HPDE6-E6E7 (cell line): ENCODE measurements at regions not wholly inside any gene's neighbourhood (a gene's known extent, or its start where the extent isn't known, plus 50 kb on each side); places are given as distances from the start of the nearest gene placed in this dataset.

Source experiments
- DNase-seq: peaks from one replicate; pipeline ENCODE4 v3.0.0; 2011; ENCODE audit warnings: missing footprints; ENCODE audit errors: extremely low spot score

DNA sequence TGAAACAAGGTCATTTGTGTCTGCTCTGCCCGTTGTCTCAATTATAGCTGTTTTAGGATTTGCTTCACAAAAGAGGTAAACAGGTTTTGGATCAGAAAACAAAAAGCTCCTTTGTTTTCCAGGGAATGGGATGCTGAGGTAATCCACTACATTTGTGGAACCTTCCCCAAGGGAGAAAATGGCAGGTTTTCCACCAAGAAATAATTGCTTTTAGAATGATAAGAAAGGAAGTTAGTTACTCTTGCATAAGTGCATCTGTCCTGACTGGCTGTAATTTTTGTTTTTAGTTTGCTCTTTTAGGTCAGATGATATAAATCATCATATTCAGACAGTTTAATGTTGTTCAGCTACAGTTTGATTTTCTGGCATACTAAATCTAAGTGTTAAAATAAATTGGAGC, 198.5 kb upstream of the COL8A1 start:
- no peak for DNase-seq

DNA sequence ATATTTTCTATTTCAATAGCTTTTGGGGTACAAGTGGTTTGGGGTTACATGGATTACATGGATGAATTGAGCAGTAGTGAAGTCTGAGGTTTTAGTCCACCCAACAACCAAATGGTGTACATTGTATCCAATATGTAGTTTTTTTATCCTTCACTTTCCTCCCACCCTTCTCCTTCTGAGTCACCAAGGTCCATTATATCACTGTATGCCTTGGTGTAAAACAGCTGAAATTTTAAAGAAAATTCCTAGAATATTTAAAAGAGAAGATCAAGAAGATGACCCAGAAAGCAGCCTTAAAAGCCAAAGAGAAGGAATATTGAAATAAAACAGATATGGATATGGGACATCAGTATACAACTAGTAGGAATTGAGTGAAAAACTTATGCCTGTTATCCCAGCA, 204.2 kb upstream of the COL8A1 start:
- DNase-seq = no peak

DNA sequence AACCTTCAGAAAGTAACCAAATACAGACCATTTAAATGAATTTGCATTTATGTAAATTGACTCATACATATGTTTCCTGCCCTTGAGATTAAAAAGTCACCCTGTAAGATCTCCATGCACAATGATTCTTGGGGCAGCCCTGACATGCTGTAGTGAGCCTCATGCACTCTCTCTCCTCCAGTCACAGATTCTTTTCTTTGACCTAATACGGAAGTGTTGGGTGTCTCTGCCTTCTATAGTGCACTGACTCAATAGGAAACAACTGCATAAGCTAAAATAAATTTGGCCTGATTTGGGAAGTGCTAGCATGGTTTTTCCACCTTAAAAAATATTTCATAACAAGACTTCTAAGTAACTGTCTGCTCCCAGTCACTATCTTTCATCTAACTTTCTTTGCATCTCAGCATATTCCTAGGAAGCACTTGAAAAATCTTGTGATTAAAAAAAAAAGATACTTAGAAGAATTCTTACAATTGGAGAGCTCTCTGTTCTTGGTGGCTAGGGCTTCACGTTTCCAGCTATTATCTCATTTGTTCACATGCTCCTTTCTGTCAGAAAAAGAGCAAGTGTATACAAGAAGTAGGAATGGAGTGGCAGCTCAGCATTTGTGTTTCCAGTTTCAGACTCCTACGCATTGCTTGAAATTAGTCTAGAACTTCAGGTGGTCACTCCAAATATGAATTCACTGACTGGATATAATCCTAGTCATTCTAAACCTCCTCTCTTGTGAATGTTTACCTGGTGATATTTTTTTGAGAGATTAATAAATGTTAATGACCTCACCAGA, 207.9 kb upstream of the COL8A1 start:
- no peak for DNase-seq

DNA sequence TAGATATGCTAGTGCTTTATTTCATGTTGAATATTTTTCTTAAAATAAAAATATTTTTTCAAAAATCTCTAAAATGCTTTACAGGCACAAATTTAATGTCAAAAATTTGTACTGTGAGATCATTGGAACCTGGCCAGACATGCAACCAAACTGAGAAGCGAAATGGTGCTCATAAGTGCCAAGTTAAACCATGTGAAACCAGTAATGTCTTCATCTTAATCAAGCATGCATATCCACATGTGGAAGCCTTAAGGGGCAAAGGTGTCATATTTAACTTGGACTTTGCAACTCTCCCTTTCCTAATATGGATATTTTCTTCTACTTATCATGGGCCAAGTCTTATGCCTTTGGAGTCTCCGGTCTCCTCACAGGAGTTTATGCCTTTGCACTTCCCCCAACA, 208.9 kb upstream of the COL8A1 start:
- DNase-seq = no peak

DNA sequence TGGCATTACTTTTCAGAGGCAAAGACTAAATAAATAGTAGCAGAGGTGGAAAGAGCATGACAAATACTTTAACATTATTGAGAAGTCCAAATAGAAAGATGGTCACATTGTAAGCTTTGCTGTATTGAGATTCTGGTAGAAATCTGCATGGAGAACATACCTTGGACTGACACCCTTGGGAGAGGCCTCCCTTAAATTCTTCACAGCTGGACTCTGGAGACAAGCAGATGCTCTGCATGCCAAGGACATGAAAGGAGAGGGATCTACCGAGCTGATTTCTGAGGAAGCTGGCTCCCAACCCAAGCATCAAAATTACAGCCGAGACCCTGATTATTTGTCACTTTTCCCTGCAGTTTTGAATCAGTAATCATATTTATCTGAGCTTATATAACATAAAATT, 212.5 kb upstream of the COL8A1 start:
- DNase-seq = no peak

DNA sequence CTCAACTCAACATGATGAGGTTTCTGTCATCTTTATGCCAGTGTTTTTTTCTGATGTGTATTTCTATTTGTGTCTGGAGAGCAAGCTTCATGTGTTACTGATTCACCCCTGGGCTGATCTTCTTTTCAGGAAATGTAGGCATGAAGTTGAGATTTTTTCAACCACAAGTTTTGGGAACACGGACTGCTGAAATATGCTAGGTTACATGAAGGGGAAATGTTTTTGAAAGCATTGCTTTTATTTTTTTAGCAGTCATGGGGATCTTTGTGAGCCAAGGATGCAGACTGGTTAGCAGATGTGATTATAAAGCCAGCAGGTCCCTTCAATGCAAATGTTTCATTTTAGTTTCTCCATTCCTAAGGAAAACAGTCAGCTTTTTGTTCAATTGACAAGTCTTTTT, 219.3 kb upstream of the COL8A1 start:
- no peak for DNase-seq

DNA sequence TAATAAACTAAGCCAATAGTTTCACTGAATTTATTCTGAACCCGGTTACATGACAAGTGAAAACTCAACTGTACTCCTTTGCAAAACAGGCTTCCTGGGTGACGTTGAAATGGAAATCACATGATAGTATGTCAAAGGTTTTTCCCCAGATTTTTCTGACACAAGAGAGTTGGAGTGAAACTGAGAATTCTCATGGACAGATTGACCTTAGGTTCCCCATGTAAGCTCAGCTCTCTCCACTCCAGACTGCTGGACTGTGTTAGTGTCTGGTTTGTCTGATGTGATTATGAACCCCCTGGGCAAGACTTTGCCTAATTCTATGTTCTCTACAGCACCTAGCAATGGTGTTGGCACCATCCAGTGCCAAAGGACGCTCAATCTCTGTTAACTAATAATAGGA, 219.7 kb upstream of the COL8A1 start:
- DNase-seq = no peak

DNA sequence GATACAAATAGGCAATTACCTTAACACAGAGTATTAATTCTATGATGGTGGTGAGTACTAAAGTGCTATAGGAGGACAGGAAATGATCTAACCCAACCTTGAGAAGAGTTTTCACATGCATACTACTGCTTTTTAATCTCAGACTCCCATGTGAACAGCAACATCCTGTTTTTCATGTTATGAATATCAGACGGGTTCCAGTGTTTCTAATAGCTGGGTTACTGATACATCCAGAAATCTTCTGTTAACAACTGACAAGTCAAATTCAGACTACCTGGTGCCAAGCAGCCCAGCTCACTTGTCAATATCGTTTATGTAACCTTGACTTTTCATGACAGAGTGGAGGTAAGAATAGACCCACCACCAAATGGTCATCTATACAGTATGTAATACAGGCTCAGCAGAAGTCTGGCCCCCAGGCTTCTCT, 220.2 kb upstream of the COL8A1 start:
- DNase-seq = no peak

DNA sequence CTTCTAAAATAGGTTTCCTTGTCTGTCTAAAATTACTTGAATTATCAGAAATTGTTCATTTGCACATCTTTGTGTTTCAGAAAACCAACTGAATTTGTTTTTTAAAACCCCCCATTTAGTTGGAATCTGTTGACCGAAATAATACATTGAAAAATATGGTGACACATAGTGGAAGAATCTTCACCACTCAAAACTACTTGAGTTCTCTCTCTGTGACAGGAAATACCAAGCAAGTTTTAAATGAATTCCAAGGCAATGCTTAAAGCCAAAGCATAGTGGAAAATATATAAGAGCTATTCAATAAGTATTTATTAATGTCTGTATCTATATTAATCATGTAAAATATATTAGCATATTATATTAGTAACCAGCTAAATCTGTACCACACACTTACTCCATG, 224.9 kb upstream of the COL8A1 start:
- DNase-seq = no peak

DNA sequence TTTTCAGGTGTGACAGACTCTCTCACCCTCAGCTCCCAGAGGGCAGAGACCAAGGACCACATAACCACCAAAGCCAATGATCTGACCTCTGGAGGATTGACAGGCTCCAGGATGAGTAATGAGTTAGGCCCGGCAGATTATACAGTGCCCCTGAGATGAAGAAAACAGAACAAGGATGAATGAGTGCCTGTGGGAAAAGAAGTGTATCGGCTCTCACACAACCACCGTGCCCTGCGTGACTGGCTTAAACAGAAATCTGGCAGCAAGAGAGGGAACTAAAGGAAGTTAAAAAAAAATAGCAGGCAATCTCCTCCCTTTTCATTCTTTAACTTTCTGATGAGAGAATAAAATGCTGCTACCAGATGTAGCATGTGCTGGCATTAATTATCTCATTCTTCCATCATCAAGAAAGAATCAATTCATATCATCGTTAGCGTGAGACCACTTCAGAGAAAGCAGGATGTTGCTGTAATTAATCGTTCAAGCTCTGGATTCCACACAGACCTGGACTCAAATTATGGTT, 227.5 kb upstream of the COL8A1 start:
- DNase-seq = no peak

DNA sequence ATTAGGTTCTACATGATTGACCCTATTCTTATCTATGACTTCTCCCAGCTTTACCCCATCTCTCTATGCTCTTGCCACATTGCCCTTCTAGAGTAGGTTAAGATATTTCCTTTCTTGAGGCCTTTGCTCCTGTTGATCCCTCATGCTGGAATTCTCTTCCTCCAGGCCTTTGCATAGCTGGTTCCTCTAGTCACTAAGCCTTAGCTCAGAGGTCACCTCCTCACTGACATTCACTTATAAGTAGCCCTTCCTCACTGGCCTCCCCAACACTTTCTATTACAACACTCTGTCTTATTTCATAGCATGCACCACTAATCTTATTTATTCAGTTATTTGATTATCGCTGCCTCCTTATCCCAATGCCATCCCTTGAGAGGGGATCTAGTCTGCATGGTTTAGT, 228.4 kb upstream of the COL8A1 start:
- no peak for DNase-seq

DNA sequence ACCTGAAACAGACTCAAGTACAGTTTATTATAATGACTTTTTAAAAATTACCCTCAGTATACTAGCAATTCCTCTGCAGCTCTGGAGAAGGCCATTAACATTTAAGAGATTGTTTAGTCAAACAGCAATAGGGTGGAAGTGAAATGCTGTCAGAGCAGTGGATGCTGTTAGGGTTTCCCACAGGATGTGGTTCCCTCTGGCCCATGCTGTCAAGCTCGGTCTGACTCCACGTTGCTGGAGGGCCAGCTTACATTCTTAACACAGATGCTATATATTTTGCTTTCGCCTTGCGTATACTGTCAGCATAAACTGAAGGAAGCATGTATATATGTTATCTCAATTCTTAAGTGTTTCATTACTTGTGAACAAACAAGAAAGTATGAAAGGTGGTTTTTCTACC, 231.1 kb upstream of the COL8A1 start:
- DNase-seq = no peak

DNA sequence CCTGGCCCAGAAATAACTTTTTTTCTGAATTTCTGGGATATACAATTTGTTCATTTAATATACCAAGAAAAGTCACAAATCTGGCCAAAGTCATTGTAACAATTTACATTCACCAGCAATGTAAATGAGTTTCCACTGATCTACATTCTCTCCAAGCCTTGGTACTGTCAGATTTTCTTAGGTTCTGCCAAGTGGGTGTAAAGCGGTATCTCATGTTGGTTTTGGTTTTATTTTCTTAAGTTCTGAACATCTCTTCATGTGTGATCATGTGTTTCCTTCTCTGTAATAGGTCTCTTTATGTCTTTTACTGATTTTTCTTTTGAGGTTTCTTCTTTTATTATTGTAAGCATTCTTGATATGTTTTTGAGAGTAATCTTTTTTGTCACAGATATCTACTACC, 235.6 kb upstream of the COL8A1 start:
- DNase-seq = no peak

DNA sequence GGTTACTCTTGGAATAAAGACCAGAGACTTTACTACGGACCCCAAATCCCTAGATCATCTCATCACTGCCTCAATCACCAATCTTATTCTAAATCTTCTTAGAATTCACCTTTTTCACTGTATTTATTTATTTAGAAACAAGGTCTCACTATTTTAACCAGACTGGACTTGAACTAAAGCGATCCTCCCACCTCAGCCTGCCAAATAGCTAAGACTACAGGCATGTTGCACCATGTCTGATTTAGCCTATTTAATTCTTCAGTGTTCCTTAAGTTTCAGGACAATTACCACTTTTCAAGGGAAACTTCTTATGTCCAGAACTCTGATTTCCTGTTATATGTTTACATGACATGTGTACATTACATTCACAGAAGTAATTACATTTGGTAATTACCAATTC, 238.0 kb upstream of the COL8A1 start:
- DNase-seq = no peak

DNA sequence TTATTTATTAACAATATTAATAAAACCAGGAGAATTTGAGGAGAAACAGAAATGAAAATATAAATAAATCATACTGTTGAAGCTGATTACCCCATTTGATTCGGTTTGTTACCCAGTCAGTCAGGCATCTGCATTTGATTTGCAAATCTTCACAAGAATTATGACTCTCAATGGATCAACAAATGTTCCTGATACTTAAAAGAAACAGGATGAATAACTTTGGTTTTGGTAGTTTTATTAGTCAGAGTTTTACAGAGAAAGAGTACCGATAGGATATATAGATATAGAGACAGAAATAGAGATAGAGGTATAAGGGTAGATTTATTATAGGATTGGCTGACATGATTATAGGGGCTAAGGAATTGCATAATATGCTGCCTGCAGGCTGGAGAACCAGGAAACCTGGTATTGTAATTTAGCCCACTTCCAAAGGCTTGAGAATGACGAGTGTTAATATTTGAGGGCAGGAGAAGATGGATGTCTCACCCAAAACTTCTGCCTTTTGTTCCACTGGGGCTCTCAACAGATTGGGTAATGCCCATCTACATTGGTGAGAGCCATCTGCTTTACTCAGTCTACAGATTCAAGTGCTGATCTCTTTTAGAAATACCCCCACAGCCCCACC, 241.6 kb upstream of the COL8A1 start:
- no peak for DNase-seq

DNA sequence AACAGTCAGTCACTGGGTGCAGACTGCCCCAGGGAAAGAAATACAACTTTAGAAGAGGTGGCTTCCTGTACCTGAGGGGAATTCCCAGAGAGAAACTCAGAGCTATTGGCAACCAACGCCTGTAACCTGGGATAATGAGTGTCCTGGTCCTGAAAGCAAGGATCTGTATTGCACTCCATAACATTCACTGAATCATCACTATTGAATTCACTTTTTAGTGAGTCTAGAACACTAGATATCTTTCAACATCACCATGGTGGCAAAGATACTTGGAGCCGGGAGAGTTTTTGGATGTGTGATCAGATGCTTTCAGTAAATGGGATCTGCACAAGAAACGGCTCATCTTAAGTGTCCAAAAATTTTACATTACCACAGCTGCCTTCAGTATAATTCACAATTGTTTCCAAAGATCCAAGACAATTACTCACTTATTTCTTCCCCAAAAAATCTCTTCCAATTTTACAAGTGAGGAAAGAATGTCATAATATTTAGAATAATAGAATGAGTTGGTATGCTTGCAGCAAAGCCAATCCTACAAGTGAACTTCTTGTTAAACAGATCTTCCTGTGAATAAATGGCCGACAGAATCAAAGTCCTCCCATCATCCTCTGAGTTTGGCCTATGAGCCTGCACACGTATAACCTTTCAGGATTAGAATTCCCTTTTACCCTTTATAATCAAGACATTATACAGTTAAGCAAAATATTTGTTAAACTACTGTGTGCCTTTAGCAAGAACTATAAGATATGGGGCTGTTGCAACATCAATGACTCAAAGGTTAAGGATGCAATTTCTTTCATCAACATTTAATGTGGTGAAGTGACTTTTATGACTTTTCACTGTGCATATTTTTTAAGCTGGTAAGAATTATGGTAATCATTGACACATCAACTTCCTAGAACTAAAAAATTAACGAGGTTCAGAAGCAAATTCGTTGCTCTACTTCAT, 243.3 kb upstream of the COL8A1 start:
- DNase-seq = peak; percentile 25

DNA sequence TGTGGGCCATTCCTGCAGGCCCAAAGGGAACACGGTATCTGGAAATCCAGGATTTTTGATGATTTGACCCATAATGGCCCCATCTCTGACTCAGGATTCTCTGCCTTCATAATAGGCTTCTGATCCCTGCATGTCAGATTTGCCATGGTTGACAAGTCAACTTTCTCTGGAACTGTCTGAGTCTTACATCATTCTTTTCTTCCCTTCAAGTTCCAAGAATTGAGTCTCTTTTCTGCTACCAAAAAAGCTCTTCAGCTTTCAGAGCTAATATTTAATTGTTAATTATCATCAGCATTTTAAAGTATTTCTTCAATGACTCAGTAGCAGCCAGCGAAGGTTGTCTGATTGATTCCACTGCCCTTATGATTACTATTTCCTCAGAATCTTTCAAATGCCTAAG, 244.4 kb upstream of the COL8A1 start:
- DNase-seq = no peak

DNA sequence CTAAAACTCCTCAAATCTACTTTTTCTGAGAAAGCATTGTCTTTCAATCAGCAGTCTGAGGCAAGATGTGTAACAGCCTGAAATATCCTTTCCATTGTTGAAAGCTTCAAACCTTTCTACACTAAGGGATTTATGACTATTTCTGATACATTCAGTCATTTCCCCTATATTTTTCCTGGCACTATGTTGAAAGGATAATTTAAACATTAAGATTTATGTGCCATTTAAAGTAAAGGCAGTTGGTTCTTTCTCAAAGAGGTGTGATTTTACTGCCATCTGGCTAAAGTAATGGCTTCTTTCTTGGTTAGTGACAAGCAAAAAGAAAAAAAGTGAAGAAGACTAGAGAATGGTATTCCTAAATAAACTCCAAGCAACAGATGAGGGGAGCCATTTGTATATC, 249.6 kb upstream of the COL8A1 start:
- DNase-seq = no peak

DNA sequence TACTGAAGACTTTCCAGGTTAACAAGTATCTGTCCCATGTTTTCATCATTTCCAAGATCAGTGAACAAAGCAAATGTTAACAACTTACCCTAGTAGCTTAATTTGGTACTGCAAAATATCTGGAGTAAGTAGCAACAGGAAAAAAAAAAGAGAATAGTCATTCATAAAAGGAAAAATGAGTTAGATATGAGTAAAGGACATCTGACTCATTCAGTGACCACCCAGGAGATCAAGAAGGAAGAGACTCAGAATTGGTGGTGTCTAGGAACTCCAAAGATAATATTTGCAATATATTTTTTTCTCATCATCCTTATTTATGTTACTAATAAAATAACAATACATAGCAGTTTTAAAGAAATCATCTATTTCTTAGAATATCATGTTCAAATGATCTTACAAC, 253.8 kb upstream of the COL8A1 start:
- no peak for DNase-seq

DNA sequence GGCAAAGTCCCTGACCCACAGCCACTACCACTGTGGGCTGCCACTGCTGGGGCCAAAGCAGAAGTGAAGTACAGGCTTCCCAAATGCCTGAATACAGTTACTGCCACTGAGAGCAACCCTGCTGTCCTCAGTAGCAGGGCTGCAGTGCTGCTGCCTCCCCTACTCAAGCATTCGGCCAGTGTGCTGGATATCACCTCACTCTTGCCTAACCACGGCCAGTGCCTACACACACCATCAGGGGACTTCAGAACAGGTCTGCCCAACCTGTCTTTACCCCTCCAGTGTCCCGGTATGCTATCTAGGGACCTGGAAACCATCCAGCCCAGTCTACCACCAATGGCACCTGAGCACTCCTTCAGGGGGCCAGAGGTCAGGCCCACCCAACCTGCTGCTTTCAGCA, 261.5 kb upstream of the COL8A1 start:
- DNase-seq = no peak

DNA sequence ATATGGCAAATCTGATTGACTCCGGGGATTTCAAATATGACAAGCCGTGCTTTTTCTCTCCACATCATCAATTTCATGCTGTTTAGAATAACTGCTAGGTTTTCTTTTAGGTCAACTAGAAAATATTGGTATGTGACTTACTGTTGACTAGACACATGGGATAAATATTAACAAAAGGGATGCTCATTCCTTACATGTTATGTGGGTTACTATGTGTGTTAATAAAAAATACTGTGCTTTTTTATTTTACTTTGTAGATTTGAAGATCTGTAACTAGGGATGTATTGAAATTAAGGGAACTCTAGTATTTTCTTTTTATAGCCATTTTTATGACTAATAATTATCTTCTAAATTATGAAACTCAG, 264.6 kb upstream of the COL8A1 start:
- no peak for DNase-seq

DNA sequence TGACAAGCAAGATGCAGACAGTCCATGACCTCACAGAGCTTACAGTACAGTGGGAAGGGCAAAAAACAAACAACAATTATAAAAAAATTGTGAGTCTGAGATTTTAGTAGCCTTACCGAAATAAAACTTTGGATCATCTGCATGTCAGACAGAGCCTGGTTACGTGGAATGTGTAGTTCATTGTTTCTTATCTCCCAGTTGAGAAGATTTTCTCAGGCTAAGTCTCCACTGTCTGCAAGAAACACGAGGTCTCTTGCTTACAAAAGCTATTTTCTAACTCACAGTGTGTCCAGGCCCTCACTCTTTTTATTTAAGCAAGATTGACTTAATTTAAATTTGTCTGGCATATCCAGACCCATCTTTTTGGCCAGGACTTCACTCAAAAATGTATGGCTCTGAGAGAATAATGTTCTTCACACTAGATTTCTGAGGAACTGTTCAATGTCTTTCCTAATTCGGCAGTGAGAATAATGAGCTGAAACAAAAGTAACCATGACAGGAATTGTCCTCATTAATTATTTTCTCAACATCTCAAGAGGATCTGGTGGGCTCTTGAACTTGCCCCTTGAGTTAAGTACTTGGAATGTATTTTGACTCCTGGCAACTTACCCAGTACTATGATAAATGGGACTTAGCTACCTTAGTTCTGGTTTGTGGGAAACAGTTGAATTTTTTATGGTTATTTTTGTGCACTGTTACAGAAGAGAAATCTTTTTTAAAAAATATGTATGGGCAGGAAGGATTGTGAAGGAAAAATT, 265.1 kb upstream of the COL8A1 start:
- no peak for DNase-seq
